LNCaP clone FGC (cell line): ENCODE measurements at regions not wholly inside any gene's neighbourhood (a gene's known extent, or its start where the extent isn't known, plus 50 kb on each side); places are given as distances from the start of the nearest gene placed in this dataset.

ENCODE experiments used
- DNase-seq: peaks from one replicate; pipeline ENCODE4 v3.0.0-alpha.2; 2011; ENCODE audit warnings: low read depth
- H3K4me3 ChIP-seq: 2 replicates; pipeline ENCODE4 v1.5.1; 2011; ENCODE audit warnings: mild to moderate bottlenecking, low read depth, low read length, control low read depth
- CTCF ChIP-seq: IDR thresholded peaks from 2 replicates; pipeline ENCODE4 v1.5.1; 2012; ENCODE audit warnings: mild to moderate bottlenecking; ENCODE audit not compliant: control insufficient read depth, insufficient read depth; ENCODE audit errors: extremely low read depth

GRCh38 chr6:148674306-148674705, 72.5 kb upstream of the UST start:
- no peak for TF ChIP-seq CTCF
- no peak for DNase-seq
- no peak overlapping the region for H3K4me3 ChIP-seq

- H3K4me3 ChIP-seq, result no peak overlapping the region
- TF ChIP-seq CTCF, result no peak
- DNase-seq, result no peak
Observed at GRCh38 chr6:148677594-148678476, 69.0 kb upstream of the UST start.

GRCh38 chr6:148678682-148679081, 68.1 kb upstream of the UST start:
- no peak for DNase-seq
- TF ChIP-seq CTCF, result no peak
- H3K4me3 ChIP-seq, result no peak overlapping the region

GRCh38 chr6:148681666-148682065, 65.2 kb upstream of the UST start:
- no peak overlapping the region for H3K4me3 ChIP-seq
- DNase-seq, result no peak
- no peak for TF ChIP-seq CTCF

- TF ChIP-seq CTCF, result no peak
- no peak for DNase-seq
Observed at GRCh38 chr6:148682252-148682651, 64.6 kb upstream of the UST start.

GRCh38 chr6:148682990-148683389, 63.8 kb upstream of the UST start:
- no peak for DNase-seq
- no peak overlapping the region for H3K4me3 ChIP-seq
- no peak for TF ChIP-seq CTCF

More at GRCh38 chr6:148682252-148682651, 64.6 kb upstream of the UST start:
- no peak overlapping the region for H3K4me3 ChIP-seq

GRCh38 chr6:148689168-148689567, 57.7 kb upstream of the UST start:
- H3K4me3 ChIP-seq, result no peak overlapping the region
- no peak for TF ChIP-seq CTCF
- DNase-seq, result no peak
